ENCODE measurements at regions not wholly inside any gene's neighbourhood (a gene's known extent, or its start where the extent isn't known, plus 50 kb on each side); places are given as distances from the start of the nearest gene placed in this dataset.
"Not testable (repeated sequence)": the region's sequence is repeated elsewhere in the genome, so short reads cannot be mapped to it uniquely, and the experiment has no call there.

DNA sequence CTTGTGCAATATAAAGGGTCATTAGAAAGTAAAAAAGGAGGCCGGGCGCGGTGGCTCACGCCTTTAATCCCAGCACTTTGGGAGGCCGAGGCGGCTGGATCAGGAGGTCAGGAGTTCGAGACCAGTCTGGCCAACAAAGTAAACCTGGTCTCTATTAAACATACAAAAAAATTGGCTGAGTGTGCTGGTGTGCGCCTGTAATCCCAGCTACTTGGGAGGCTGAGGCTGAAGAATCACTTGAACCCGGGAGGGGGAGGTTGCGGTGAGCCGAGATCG is 102.8 kb upstream of the TMPRSS2 start:
- not testable (repeated sequence) for TF ChIP-seq EZH2phosphoT487 (IDR thresholded peaks at IDR 0.05; ENCODE audit: borderline replicate concordance, low read depth)
- TF ChIP-seq, protein P1, sequence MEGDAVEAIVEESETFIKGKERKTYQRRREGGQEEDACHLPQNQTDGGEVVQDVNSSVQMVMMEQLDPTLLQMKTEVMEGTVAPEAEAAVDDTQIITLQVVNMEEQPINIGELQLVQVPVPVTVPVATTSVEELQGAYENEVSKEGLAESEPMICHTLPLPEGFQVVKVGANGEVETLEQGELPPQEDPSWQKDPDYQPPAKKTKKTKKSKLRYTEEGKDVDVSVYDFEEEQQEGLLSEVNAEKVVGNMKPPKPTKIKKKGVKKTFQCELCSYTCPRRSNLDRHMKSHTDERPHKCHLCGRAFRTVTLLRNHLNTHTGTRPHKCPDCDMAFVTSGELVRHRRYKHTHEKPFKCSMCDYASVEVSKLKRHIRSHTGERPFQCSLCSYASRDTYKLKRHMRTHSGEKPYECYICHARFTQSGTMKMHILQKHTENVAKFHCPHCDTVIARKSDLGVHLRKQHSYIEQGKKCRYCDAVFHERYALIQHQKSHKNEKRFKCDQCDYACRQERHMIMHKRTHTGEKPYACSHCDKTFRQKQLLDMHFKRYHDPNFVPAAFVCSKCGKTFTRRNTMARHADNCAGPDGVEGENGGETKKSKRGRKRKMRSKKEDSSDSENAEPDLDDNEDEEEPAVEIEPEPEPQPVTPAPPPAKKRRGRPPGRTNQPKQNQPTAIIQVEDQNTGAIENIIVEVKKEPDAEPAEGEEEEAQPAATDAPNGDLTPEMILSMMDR (IDR thresholded peaks at IDR 0.05) = not testable (repeated sequence)

Measured in SK-N-SH (cell line).